ENCODE measurements at regions not wholly inside any gene's neighbourhood (a gene's known extent, or its start where the extent isn't known, plus 50 kb on each side); places are given as distances from the start of the nearest gene placed in this dataset.

DNA sequence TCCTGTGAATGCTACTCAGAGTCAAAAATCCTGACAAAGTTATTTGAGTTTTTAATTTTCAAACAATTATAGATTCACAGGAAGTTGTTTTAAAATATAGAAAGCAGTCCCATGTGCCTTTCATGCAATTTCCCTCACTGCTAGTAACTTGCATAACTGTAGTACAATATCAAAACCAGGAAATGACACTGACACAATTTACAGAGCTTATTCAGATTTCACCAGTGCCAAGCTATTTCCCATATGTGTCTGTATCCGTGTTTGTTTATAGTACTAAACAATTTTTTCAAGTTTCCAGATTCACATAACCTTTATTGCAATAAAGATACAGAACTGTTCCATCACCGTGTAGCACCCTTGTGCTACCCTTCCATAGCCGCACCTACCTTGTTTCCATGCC, 934.6 kb downstream of the PCDH17 start:
- TF ChIP-seq, protein P1, sequence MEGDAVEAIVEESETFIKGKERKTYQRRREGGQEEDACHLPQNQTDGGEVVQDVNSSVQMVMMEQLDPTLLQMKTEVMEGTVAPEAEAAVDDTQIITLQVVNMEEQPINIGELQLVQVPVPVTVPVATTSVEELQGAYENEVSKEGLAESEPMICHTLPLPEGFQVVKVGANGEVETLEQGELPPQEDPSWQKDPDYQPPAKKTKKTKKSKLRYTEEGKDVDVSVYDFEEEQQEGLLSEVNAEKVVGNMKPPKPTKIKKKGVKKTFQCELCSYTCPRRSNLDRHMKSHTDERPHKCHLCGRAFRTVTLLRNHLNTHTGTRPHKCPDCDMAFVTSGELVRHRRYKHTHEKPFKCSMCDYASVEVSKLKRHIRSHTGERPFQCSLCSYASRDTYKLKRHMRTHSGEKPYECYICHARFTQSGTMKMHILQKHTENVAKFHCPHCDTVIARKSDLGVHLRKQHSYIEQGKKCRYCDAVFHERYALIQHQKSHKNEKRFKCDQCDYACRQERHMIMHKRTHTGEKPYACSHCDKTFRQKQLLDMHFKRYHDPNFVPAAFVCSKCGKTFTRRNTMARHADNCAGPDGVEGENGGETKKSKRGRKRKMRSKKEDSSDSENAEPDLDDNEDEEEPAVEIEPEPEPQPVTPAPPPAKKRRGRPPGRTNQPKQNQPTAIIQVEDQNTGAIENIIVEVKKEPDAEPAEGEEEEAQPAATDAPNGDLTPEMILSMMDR (IDR thresholded peaks at IDR 0.05), result no peak
- TF ChIP-seq EZH2 (IDR thresholded peaks at IDR 0.05; ENCODE audit: borderline replicate concordance, insufficient read depth, low read depth, low read length, poor library complexity, severe bottlenecking), result no peak
